NOMO-1 (cell line): ENCODE measurements at regions not wholly inside any gene's neighbourhood (a gene's known extent, or its start where the extent isn't known, plus 50 kb on each side); places are given as distances from the start of the nearest gene placed in this dataset.
"Not testable (repeated sequence)": the region's sequence is repeated elsewhere in the genome, so short reads cannot be mapped to it uniquely, and the experiment has no call there.

Source experiments
- DNase-seq, 2 experiments: peaks; one replicate each; lab custom pipeline; 2025; ENCODE audit not compliant: unreplicated experiment in 2 of 2; lab: John Stamatoyannopoulos, UW

DNA sequence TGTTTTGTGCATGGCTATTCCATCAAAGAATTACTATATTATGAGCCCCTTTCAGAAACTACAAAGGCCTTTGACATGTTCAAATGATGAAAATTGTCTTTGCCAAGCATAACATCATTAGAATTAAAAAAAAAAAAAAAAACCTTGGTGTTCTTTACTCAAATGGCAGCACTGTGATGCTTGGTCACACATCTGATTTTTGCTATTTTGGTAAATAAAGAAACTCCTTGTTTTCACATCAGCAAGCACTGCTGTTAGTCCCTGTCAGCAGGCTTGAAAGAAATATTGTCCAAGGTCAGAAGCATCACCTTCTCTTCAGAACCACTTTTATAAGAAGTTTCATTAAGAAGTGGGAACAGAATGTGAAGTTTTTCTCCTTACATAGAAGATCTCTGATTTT lies 537.3 kb downstream of the MFSD1 start:
- DNase-seq: no peak

DNA sequence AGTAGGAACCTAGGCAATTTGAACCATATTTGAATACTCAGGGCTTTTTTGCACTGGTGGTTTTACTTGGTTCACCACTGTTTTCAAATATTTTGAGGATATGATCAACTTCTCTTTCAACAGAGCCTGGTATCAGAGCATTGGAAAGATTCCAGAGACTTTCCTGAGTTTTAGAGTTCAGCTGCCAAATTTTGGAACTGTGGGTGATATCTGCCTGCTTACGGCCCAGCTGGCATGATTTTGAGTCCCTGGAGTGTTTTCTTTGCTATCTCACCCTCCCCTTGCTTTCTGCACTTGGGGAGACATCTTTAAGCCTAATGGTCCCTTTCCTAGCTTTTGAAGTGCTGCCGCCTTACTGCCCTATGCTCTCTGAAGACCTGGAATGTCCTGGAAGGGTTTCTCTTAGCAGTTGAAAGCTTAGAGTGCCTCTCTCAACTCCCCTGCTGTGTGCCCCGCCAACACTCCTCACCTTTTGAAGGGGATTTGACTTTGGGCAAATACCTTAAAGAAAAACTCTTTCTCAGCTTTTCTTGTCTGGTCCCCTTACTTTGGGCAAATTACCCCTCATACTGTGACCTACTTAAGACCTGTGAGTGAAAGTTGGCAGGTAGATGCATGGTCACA lies 539.1 kb downstream of the MFSD1 start:
- DNase-seq: no peak

DNA sequence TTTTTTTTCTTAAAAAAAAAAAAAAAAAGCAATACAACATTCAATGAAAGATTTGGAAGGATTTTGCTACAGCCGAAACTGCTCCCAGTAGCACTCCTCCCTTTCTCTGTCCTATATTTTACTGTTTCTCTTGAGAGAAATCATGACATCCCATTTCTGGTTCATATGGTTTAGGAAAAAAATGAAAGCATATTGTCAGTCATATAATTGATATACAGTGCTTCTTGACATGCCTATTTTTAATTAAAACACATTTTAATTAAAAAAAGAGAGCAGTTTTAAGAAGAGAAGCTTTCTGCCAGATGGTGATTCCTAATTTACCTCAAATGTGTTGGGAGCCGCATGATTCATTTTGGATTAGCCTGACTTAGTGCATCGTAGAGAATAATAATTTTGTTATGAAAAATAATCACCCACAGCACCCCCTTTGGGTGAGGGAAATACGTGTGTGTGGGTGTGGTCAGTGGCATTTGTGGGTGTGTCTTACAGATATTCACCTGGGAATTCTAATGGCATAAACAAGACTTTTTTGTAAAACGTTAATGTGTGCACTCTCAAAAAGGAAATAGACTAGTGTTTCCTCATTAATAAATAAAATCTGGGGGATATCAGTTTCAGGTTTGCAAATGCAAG lies 544.5 kb downstream of the MFSD1 start:
- no peak for DNase-seq

DNA sequence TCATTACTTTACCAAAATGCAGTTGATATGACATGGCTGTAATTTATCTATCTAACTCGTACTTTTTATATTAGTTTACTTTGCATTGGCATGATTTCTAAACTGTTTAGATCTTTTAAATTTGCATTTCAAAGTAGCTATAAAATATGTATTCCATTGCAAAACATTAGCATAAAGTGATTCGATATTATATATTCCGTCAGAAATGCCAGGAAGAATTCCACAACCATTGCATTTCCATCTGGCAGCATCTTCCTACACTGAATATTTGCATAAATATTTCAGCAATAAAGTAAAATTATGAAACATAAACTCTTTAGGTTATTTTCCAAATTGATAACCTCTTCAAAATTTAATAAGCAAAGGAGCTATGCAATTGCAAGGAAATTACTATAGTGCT lies 546.6 kb downstream of the MFSD1 start:
- no peak for DNase-seq

DNA sequence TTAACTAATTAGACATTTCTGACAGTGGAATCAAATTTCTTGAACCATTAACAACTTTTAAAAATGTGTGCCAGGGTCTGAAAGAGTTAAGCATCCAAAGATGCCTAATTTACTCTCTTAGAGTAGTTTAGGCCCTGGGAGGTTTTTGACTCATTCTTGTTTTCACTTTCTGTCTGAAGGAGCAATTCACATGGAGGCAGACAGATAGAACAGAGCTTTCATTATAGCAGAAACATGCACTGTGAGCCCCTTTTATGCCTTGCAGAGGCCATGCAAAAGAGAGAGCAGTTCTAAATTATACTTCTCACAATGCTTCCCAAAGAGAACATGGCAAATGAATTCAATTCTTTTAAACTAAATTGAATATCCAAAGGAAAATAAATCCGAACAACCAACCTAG lies 554.8 kb downstream of the MFSD1 start:
- DNase-seq: no peak

DNA sequence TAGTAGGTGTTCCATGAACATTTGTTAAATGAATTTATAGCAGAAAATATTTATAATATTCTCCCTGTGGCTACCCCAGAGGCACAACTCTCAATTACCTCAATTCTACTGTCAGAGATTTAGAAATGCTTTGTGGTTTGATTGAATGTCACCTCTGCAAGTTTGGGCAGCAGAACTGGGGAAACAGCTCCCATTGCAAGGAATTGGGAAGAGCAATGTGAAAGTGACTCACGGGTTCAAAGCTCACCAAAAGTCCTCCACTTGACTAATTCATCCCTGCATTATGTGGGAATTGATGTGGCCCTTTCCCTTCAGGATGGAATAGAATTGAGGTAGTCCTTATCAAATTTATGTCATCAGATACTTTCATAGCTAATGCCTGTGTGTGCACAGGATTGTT lies 562.7 kb downstream of the MFSD1 start:
- no peak for DNase-seq

DNA sequence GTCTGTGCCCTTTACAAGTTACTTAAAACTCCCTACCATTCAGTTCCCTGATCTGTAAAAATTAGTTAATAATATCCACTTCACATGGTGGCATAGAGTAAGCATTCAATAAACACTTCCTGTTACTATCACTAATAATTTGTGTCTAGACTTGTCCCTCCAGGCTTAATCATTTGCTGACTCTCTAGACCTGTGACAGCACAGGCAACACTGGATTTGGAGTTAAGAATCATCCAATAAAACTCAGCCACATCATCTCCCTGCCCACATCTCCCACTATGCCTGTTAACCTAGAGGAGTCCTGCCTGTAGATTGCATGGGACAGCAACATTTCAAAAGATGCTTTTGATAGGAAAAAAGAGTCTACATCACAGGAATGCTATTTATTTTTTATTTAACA lies 564.6 kb downstream of the MFSD1 start:
- no peak for DNase-seq

DNA sequence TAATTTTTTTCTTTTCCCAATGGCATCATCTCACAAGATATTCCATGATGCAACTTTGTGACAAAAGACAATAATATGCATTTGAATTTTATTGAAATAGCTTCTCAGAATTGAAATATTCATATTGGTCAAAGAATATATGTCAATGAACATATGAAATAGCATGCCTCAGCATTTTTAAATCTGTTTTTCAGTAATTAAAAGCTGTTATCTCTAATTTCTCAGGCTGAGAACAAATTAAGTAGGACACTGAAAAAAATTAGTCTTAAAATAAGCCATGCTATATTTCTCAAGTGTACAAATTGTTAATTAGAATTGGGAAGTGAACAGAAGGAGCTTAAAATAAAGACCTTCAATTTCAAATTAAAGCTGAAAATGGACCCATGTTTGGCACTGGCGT lies 570.1 kb downstream of the MFSD1 start:
- no peak for DNase-seq

DNA sequence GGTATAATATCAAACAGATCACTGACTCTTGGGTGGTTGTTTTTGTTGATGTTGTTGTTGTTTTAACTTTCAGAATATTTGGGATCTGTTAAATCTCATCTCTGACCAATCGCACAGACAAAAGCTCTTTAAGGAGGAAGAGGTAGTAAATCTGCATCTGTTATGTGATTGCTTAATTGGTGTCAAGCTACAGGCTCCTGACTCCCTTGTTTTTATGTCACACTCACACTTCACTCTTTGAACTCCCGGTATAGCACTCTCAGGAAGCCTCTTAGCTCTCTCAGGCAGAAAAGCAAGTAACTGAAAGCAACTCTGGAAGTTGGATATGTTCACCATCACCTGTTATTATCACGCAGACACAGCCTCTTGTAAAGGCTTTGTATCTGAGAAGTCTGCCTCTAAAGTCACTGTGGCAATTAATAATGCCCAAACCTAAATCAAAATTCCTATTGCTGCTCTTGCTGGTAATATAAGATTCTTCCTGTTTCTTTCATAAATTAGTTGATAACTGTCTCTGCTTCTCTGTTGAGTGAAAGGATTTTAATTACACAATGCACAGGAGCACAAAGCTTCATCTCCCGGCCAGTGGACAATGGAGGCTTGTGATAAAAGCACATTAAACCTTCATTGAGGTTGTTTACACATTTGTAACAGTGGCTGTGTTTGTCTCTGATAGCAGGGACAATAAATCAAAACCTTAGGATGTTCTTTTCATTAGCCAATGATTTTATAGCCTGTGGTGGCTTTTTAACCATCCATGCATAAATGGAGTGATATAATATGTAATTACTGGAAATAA lies 576.7 kb downstream of the MFSD1 start:
- DNase-seq: no peak

DNA sequence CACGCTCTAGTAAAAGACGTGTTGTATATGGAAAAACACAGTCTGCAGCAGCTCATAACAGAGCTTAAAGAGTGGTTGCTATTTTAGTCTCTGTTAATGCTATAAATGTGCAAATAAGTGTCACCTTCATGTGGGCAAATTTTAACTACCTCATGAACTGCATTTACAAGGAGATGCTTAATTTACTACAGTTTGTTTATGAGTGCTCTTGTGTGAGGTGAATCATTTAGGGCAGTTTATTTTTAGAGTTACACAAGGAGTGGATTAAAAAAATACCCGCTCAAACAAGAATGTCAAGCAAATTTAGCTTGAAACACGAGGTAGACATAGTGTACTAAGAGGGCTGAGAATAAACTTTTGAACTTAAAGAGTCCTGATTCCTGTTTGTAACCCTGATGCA lies 579.0 kb downstream of the MFSD1 start:
- no peak for DNase-seq

DNA sequence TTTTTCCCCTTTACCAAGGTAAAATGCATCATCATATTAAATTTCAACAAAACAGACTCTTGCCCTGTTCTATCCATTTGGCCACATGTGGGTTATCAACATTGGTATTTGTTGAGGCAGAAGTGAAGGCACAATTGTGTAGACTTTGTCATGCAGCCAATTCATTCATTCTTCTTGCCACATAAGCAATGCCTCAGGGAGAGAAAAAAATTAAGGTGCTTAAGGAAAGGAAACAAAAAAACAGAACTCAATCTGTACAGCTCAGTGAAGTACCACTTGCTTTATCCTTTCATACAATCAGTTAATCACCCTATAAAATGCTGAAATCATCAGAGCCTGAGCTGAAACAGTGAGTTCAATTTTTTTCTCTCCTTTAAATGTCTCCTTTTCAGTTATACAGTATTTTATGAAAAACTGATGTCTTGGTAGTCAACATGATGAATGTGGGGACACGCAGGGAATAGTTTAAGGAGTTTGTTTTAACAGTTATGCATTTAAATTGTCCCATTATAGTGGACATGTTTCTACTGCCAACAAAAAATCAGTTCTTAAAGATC lies 588.9 kb downstream of the MFSD1 start:
- no peak for DNase-seq

DNA sequence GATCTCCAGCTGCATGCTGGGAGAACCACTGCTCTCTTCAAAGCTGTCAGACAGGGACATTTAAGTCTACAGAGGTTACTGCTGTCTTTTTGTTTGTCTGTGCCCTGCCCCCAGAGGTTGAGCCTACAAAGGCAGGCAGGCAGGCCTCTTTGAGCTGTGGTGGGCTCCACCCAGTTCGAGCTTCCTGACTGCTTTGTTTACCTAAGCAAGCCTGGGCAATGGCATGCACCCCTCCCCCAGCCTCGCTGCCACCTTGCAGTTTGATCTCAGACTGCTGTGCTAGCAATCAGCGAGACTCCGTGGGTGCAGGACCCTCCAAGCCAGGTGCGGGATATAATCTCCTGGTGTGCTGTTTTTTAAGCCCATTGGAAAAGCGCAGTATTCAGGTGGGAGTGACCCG lies 591.0 kb upstream of the IL12A start:
- not testable (repeated sequence) for DNase-seq

DNA sequence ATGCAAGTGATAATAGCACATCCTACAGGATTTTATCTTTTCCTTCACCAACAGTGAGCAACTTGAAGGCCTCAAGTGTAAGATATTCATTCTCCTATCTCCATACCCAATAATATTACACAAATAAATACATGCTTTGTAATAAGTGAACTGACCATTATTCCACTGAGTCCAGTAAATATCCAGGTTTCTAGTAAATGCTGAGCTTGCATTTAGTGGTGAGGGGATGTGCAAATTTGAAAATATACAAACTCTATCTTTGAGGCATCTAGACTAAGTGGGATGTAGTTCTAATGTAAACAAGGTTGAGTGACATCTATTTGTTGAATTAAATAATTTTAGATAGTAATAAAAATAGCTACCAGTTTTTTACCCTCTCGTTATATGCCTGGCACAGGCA lies 587.6 kb upstream of the IL12A start:
- DNase-seq: no peak

DNA sequence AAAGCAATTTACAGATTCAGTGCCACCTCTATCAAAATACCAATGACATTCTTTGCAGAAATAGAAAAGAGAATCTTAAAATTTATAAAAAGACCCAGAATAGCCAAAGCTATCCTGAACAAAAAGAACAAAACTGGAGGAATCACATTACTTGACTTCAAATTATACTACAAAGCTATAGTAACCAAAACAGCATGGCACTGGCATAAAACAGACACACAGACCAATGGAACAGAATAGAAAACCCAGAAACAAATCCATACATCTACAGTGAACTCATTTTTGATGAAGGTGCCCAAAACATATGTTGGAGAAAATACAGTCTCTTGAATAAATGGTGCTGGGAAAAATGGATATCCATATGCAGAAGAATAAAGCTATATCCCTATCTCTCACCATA lies 578.9 kb upstream of the IL12A start:
- not testable (repeated sequence) for DNase-seq

DNA sequence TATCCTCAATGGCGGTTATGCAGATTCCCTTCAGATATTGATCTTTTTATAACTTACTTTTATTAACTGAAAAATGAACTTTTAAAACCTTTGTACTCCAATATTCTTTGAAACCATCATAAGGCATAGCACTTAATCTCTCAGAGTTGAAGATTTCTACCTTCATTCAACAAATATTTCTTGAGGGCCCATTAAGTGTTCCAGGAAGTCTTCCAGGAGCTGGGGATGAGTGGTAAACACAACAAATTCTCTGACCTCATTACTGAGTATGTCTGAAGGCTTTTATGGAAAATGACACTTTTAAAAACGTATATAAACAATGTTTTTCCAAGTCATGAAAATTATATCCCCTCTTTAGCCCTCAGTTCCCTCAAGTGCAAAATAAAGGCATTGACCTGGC lies 575.3 kb upstream of the IL12A start:
- DNase-seq: no peak

DNA sequence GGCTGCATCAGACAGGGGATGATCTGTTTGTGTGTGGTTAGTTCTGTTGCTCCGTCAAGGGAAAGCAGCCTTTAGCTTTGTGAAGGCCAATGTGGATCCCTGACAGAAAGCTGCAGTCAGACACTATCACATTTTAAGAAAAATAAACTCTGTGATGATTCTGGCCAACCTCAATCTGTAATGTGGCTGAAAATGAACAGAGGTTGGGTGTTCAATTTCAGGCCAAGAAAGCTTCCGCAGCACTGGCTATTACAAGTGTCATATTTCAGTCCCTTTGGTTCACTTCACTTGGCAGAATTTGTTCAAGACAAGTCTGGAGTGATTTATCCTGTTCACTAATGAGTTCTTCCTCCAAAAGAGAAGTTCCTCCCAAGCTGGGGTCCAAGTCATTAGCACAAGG lies 571.8 kb upstream of the IL12A start:
- DNase-seq: no peak

DNA sequence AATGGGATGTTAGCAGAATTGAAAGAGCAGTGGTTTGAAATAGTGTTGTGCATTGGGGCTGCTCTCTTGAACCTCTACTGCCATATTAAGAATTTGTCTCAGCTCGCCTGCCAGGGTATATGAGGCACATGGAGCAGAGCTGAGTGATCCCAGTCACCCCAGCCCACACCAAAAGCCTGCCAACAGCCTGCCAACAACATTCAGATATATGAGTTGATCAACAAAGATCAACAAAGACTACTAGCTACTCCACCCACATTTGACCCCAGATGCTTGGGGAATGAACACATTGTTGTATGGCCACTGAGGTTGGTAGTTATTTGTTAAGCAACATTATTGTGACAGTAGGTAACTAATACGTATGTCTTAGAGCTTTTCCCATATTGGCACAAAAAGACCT lies 570.9 kb upstream of the IL12A start:
- DNase-seq: no peak

DNA sequence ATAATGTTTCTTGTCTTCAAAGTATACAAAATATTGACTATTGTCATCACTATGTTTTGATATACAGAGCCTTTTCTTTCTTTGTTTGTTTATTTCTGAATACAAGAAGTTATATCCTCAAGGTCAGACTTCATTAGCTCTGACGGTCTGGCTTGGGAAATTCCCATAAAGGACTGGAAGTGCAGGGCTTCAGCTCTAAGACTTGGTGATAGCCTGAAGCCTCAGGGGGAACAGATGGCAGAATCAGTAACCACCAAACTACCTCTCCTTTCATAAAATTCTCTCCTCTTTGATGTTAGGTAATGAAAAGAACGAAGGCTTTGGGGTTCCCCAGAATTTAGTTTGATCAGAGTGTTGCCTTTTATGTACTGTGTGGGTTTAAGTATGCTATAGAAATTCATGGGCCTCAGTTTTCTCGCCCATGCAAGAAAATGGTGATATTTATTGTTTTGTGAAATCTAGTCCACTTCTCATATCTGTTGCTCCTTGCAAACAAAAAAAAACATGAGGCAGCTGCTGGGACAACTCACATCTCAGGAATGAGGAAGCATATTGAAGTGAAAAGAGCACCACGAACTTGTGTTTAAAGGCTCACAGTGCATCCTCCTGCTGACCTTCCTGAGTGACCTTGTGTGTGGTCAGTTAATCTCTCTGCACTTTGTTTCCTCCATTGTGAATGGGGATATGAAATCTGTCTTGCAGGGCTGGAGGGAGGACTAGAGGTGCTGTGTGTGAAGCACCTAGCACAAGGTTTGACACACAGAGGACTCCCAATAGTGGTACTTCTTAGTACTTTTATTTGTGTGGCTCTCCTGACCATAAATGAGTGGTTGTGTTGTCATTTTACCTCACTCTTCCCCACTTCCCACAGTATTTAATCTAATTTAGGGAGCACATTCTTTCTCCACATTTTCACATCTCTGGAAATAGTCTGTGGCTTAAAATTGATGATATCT lies 569.8 kb upstream of the IL12A start:
- no peak for DNase-seq

DNA sequence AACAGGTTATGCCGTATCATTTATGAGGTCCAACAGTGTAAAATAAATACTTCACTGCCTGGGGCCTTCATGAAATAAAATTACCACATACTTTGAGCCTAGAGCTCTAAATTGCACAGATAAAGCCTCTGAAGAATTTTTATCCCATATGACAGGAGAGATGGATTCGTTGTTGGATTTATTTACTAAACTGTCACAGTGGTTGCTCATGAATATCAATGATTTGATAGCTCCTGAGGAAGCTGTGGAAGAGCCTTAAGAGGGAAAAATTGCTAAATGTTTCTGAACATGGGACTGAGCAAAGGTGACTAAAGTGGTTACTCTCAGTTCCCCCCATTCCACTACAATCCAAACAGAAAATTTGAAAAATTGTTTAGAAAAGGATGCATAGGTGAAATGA lies 558.9 kb upstream of the IL12A start:
- no peak for DNase-seq

DNA sequence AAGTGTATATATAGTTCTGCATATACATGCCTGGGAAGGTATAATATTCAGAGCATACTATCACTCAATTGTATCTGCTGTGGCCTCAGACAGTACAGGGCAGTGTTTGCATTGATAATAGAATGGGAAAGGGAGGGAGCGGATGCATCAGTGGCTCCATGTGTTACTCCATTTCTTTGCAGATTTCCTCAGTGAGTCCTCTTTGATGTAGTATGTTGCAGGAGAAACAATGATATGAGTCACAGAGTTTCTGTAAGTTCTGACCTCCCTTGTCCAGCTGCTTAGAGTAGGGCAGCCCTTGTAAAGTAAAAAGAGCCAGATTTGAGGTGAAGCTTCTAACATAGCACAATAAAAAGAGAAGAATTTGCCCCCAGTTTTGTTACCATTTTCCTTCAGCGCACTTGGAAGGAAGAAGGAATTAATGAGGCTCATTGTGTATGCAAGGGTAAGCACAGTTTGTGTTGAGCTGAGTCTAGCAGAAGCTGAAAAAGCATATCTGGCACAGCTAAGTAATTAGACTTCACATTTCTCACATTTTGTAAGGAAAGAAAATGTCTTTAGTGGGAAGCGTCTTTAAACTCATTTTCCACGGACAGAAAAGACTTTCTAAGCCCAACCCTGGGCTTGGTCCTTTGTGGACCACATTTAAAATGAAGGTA lies 555.8 kb upstream of the IL12A start:
- no peak for DNase-seq
